Tibial artery (tissue), 4 donors: ENCODE measurements at regions not wholly inside any gene's neighbourhood (a gene's known extent, or its start where the extent isn't known, plus 50 kb on each side); places are given as distances from the start of the nearest gene placed in this dataset.
A peak's percentile ranks its signal among the peaks of the same experiment; 100 is the strongest.

Experiments used
- DNase-seq, 2 donors: peaks; one replicate each; pipeline ENCODE4 v3.0.0-alpha.2; 2019
- H3K27ac ChIP-seq, 2 donors: fragments of 200-600 bp; sonication (generic) in 1 of 2; 1 replicate in 1 of 2; 2 replicates in 1 of 2; pipeline ENCODE4 v1.5.1; 2018 to 2019; ENCODE audit warnings: mild to moderate bottlenecking in 1 of 2
- H3K27me3 ChIP-seq, 2 donors: fragments of 200-600 bp; sonication (generic) in 1 of 2; one replicate each; pipeline versions ENCODE4 v1.5.1 to v1.6.0; 2016 to 2019
- H3K36me3 ChIP-seq, 3 donors: fragments of 200-600 bp; sonication (generic) in 2 of 3; one replicate each; pipeline ENCODE4 v1.5.1; 2016 to 2019; ENCODE audit warnings: mild to moderate bottlenecking in 2 of 3
- H3K4me1 ChIP-seq, 4 donors: fragments of 200-600 bp; sonication (generic) in 2 of 4; 1 replicate in 3 of 4; 2 replicates in 1 of 4; pipeline ENCODE4 v1.5.1; 2016 to 2019
- H3K4me3 ChIP-seq, 2 donors: fragments of 200-600 bp; sonication (generic) in 1 of 2; 1 replicate in 1 of 2; 2 replicates in 1 of 2; pipeline ENCODE4 v1.5.1; 2018 to 2019; ENCODE audit warnings: mild to moderate bottlenecking in 2 of 2
- H3K9me3 ChIP-seq, 3 donors: fragments of 200-600 bp; sonication (generic) in 1 of 3; one replicate each; pipeline ENCODE4 v1.5.1; 2016 to 2019
- intact Hi-C: fragments of 100-400 bp; cut with DNase I; formaldehyde crosslinking; loops from one replicate; pipeline ENCODE4 v1.15.0; 2023; ENCODE audit warnings: low total_unique reads
- TF ChIP-seq, protein P1 (sequence below), 2 experiments: fragments of 200-600 bp in 1 of 2; fragments of 450-650 bp in 1 of 2; IDR thresholded peaks; one replicate each; pipeline ENCODE4 v1.5.1; 2017 to 2019; ENCODE audit warnings: antibody characterized with exemption in 2 of 2, mild to moderate bottlenecking in 1 of 2, moderate library complexity in 1 of 2

DNA sequence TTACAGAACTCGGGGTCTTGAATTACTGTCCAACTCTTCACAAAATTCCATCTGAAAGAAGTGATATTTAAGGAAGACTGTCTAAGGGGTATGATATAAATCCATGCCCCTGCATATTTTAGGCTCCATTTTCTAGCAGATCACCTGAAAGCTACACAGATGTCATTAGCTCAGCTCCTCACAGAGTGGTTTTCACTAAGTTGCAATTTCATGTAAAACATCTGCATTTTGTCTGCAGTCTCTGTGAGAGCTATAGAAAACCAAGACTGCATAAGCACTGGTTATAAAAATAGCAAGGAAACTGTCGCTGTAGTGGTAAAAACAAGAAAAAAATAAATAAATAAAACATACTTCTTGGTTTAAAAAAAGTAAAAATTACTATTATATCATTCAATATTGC, 103.4 kb downstream of the RPL27A start:
- Histone ChIP-seq H3K27ac (peak overlapping the region in 1 of 2 donors; percentile 50), H3K4me3 (no peak overlapping the region), H3K27me3 (no peaks in the 10 kb centered on the region), H3K36me3 (no peaks in the 10 kb centered on the region), H3K9me3 (no peaks in the 10 kb centered on the region), H3K4me1 (peaks cover 0 to 64% (median 10%) of the 10 kb centered on the region in 4 donors)
- intact Hi-C loops = no loop called here
- DNase-seq = no peak
- TF ChIP-seq, protein P1, sequence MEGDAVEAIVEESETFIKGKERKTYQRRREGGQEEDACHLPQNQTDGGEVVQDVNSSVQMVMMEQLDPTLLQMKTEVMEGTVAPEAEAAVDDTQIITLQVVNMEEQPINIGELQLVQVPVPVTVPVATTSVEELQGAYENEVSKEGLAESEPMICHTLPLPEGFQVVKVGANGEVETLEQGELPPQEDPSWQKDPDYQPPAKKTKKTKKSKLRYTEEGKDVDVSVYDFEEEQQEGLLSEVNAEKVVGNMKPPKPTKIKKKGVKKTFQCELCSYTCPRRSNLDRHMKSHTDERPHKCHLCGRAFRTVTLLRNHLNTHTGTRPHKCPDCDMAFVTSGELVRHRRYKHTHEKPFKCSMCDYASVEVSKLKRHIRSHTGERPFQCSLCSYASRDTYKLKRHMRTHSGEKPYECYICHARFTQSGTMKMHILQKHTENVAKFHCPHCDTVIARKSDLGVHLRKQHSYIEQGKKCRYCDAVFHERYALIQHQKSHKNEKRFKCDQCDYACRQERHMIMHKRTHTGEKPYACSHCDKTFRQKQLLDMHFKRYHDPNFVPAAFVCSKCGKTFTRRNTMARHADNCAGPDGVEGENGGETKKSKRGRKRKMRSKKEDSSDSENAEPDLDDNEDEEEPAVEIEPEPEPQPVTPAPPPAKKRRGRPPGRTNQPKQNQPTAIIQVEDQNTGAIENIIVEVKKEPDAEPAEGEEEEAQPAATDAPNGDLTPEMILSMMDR (IDR thresholded peaks at IDR 0.05) = no peak

DNA sequence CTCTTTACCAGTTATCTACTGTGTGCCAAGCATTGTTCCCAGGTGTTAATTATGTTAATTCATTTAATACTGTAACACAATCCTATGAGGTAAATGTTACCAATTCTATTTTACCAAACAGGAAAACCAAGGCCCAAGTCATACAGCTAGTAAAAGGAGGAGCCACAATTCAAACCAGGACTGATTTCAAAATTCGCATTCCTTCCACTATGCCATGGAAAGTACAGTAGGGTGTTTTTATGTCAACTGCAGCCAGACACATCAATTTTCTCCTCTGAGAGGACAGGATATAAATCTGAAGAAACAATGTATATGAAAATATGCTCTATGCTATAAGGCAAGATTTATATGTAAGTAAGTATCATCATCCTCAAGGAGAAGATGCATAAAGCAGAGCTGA, 104.3 kb downstream of the RPL27A start:
- H3K9me3 ChIP-seq = no peaks in the 10 kb centered on the region
- DNase-seq = no peak
- H3K27ac ChIP-seq = peak overlapping the region; percentile 15 to 45
- no peaks in the 10 kb centered on the region for H3K36me3 ChIP-seq
- TF ChIP-seq, protein P1 (IDR thresholded peaks at IDR 0.05) = peak; percentile 27 to 32
- no peak overlapping the region for H3K4me3 ChIP-seq
- H3K27me3 ChIP-seq = no peaks in the 10 kb centered on the region
- peaks cover 0 to 55% (median 10%) of the 10 kb centered on the region in 4 donors for H3K4me1 ChIP-seq
- intact Hi-C loops = no loop called here

DNA sequence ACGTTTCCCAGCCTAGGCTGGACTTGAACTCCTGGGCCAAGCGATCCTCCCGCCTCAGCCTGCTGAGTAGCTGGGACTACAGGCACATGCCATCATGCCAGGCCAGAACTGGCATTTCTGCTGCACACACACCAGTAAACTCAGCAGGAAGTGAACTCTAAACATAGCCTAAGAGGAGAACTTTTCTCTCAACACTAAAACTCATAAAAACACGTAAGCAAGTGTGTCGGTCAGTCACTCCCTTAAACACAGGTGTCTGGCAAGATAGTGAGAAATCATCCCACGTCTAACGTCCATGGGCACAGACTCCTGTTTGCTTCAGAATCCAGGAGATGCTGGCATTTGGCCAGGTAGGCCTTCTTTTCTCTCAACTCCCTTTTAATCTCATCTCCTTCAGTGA, 104.8 kb downstream of the RPL27A start:
- Histone ChIP-seq H3K27ac (peak overlapping the region; percentile 15 to 45), H3K4me3 (no peak overlapping the region), H3K9me3 (no peaks in the 10 kb centered on the region), H3K27me3 (no peaks in the 10 kb centered on the region), H3K4me1 (peaks cover 0 to 52% (median 10%) of the 10 kb centered on the region in 4 donors), H3K36me3 (no peaks in the 10 kb centered on the region)
- TF ChIP-seq, protein P1 (IDR thresholded peaks at IDR 0.05) = no peak
- intact Hi-C loops = no loop called here
- no peak for DNase-seq

DNA sequence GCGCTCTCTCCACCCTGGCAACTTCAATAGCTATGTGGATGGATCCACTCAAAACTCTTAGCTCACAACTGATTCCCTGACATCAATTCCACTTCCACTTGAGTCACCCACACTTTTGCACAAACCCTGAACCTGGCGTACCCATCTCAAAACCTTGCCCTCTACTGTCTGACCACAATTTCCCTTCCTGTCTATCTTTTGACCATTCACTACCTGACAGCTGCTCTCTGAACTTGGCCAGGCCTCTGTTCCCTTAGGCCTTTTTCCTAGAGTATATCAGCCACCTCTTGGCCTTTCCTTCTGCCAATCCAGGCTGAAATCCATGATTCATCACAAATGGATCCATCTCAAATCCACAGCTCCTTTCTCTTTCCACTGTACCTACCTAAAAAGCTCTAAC, 106.0 kb downstream of the RPL27A start:
- no peaks in the 10 kb centered on the region for H3K36me3 ChIP-seq
- H3K4me3 ChIP-seq = no peak overlapping the region
- H3K4me1 ChIP-seq = peaks cover 0 to 62% (median 11%) of the 10 kb centered on the region in 4 donors
- intact Hi-C loops = no loop called here
- H3K27me3 ChIP-seq = no peaks in the 10 kb centered on the region
- H3K27ac ChIP-seq = no peak overlapping the region
- TF ChIP-seq, protein P1 (IDR thresholded peaks at IDR 0.05) = no peak
- no peak for DNase-seq
- H3K9me3 ChIP-seq = no peaks in the 10 kb centered on the region

DNA sequence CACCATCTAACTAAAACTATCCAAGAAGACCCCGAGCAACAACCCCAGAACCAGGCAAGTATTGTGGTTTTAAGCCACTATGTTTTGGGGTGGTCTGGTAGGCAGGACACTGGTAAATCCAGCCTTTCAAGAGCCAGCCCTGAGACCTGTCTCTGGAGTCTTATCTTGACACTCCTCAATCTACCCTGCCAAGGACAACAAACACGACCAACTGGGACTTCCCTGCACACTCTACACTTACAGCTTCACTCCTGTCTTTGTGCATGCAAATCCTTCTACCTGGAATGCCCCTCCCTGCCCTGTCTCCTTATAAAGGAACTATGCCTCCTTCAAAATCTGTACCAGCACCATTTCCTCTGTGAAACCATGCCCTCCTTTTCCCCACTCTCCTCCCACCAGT, 107.3 kb downstream of the RPL27A start:
- no peak overlapping the region for H3K4me3 ChIP-seq
- no peaks in the 10 kb centered on the region for H3K9me3 ChIP-seq
- H3K27ac ChIP-seq = no peak overlapping the region
- intact Hi-C loops = no loop called here
- peaks cover 0 to 59% (median 9%) of the 10 kb centered on the region in 4 donors for H3K4me1 ChIP-seq
- no peaks in the 10 kb centered on the region for H3K36me3 ChIP-seq
- no peak for DNase-seq
- TF ChIP-seq, protein P1 (IDR thresholded peaks at IDR 0.05) = no peak
- H3K27me3 ChIP-seq = no peaks in the 10 kb centered on the region

DNA sequence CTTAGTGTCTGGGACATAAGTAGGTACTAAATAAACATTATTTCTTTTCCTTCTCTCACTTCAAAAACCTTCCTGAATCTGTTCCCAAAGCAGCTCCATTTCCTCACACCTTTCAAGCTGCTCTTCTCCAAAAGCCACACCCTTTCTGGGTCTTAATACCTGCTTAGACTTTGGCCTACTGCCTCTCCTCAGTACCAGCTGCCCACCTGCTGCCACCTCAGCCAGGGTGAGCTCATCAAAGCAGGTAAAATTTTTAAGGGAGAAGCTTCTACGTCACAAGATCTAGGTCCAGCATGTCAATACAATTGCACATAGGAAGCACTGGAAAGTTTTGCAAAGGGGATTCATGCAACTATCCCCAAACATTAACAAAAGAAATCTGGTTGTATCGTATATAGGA, 108.4 kb downstream of the RPL27A start:
- intact Hi-C loops = no loop called here
- H3K27ac ChIP-seq = no peak overlapping the region
- H3K27me3 ChIP-seq = no peaks in the 10 kb centered on the region
- no peak overlapping the region for H3K4me3 ChIP-seq
- H3K4me1 ChIP-seq = peaks cover 0 to 48% (median 7%) of the 10 kb centered on the region in 4 donors
- no peaks in the 10 kb centered on the region for H3K36me3 ChIP-seq
- TF ChIP-seq, protein P1 (IDR thresholded peaks at IDR 0.05) = no peak
- no peak for DNase-seq
- no peaks in the 10 kb centered on the region for H3K9me3 ChIP-seq
